Right ventricle myocardium superior (tissue), 1 donor: ENCODE measurements at regions not wholly inside any gene's neighbourhood (a gene's known extent, or its start where the extent isn't known, plus 50 kb on each side); places are given as distances from the start of the nearest gene placed in this dataset.

ENCODE experiments used
- ATAC-seq: fragments of 200-7000 bp; cut with Tn5 transposase; one replicate; pipeline ENCODE4 v1.9.1; 2020; ENCODE audit warnings: mild to moderate bottlenecking; ENCODE audit not compliant: poor library complexity
- DNase-seq: peaks from one replicate; pipeline ENCODE4 v3.0.0-alpha.2; 2020
- intact Hi-C: fragments of 100-400 bp; cut with DNase I; formaldehyde crosslinking; loops from one replicate; pipeline ENCODE4 v1.11.2; 2022
- donor health status: DM: no; HTN: yes; CAD: no; lungs with severe emphysema.

- intact Hi-C loops = no loop called here
- DNase-seq (no peak), ATAC-seq (no peak)
These were observed 51.9 kb upstream of the GNAT3 start for GRCh38 chr7:80563561-80564327.

DNA sequence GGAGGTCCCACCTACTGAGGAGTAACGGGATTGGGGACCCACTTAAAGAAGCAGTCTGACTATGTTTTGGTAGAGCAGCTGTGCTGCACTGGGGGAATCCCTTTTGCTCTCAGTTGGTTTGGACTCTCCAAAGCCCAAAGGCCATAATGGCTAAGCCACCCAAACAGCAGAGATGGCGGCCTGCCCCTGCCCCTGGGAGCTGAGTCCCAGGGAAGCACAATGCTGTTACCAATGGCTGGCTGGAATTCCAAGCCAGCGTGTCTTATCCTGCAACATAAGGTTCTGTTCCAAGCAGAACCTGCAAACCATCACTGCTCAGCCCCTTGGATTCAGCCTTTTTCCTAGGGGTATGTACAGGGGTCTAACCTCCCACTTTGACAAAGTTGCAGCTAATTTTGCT is 53.7 kb upstream of the GNAT3 start:
- intact Hi-C loops = no loop called here
- no peak for ATAC-seq
- no peak for DNase-seq

DNA sequence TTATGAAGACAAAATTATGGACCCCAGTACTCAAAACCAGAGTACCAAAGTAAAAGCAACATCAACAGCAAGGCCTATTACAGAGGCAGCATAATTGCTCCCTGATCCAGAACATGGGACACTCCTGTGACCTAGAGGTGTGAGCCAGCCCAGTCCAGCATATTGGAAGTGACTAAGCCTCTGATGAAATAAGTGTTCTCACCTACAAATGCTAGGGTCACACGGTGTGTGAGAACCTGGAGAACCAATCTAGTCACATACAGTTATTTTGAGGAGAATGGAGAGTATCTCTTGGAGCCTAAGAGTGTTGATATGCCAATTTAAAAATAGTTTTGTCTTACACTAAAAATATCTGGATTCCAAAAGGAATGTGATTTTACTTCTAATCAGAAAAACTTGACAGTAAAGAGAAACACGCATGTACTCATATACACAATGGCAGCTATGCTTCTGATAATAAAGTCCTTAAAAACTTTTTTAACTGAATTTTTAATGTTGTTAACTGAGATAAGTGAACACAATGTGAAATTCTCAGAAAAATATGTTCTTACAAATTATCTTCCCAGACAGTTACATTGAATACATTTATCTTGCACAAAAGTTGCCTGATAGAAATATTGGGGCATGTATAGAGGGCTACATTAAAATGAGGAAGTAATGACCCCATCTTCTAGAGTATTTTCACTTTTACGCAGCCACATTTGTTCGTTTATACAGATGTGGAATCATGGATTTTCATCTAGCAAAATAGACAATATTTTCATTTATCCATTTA is 56.8 kb upstream of the CD36 start:
- intact Hi-C loops = no loop called here
- DNase-seq (peak; percentile 46), ATAC-seq (peak; percentile 92)

DNA sequence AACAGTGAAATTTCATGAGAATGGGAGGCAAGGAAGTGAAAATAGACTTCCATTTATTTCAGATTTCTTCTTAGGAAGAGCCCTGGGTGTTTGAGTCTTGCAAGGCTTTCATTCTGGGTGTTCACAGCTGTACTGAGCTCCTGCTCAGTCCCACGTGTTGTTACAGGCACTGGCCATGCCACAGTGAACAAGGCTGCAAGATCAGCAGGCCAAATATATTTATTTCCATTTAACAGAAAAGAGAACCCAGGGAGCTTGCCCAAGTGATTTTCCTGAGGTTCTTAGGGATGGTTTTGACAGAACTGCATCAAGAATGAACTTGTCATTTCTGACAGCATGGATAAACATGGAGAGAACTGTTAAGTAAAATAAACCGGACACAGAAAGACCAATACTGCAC is 54.5 kb upstream of the CD36 start:
- DNase-seq (peak; percentile 53), ATAC-seq (peak; percentile 57)
- intact Hi-C loops = no loop called here

DNA sequence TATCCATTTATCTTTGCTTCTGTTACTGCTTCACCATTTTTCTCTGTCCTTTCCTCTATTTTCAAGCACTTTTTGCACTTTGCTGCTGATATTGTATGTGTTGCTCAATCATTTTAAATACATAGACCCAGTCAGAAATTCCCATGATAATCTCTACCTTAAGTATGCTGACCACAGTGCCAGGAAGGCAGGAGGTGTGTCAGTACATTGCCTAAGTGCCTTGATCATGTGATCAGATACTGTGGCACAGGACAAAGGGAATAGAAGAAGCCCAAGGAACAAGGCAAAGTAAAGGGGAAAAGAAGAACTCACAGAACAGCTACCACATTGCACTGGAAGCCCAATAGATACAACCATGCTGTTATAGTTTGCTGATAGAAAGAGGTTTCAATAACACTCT is 53.7 kb upstream of the CD36 start:
- no peak for DNase-seq
- peak; percentile 50 for ATAC-seq
- intact Hi-C loops = no loop called here

GRCh38 chr7:80587538-80587937 is 50.9 kb upstream of the CD36 start:
- intact Hi-C loops = no loop called here
- ATAC-seq (no peak), DNase-seq (no peak)

- DNase-seq (no peak), ATAC-seq (no peak)
- intact Hi-C loops = no loop called here
These were observed 49.9 kb upstream of the CD36 start for GRCh38 chr7:80588591-80588990.
